Fibroblast of skin of right biceps (primary cell): ENCODE measurements at regions not wholly inside any gene's neighbourhood (a gene's known extent, or its start where the extent isn't known, plus 50 kb on each side); places are given as distances from the start of the nearest gene placed in this dataset.
A peak's percentile ranks its signal among the peaks of the same experiment; 100 is the strongest.
"Not testable (repeated sequence)": the region's sequence is repeated elsewhere in the genome, so short reads cannot be mapped to it uniquely, and the experiment has no call there.

Experiments used
- DNase-seq: peaks from one replicate; pipeline ENCODE4 v3.0.0-alpha.2; 2013

DNA sequence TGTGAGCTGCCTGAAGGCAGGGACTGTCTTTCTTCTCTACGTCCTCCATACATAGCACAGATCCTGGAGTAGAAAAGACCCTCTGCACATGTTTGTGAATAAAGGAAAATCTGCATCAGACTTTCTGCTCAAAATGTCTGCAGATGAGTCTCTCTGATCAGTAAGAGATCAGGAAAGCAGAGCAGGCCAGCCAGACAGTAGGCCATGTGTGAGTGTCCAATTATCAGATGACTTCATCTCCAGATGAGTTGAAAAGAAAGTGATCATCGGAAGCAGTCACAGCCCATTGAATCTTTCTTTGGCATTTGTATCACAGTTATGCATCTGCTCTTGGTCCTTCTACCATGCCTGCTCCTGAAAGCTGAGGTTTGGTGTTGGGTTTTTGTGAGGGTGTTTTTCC is 298.7 kb upstream of the NCAM1 start:
- no peak for DNase-seq

GRCh38 chr11:112663947-112664634 is 297.1 kb upstream of the NCAM1 start:
- DNase-seq: no peak

- no peak for DNase-seq
Observed at GRCh38 chr11:112665291-112665690, 295.9 kb upstream of the NCAM1 start.

DNA sequence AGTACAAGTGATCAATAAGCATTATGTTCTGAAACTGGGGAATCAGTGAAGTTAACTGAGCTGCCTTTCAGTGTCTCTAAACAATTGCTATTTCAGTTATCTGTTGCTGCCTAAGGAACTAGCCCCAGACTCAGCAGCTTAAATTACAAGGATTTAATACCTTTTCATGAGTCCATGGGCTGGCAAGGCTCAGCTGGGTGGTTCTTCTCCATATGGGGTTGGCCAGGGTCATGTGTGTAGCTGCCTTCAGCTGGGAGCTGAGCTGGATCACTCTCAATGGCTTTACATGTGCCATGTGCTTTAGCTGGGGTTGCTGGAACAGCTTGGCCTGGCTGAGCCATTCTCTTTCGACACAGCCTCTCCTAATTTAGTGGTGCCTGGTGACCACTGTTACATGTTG is 295.0 kb upstream of the NCAM1 start:
- no peak for DNase-seq

DNA sequence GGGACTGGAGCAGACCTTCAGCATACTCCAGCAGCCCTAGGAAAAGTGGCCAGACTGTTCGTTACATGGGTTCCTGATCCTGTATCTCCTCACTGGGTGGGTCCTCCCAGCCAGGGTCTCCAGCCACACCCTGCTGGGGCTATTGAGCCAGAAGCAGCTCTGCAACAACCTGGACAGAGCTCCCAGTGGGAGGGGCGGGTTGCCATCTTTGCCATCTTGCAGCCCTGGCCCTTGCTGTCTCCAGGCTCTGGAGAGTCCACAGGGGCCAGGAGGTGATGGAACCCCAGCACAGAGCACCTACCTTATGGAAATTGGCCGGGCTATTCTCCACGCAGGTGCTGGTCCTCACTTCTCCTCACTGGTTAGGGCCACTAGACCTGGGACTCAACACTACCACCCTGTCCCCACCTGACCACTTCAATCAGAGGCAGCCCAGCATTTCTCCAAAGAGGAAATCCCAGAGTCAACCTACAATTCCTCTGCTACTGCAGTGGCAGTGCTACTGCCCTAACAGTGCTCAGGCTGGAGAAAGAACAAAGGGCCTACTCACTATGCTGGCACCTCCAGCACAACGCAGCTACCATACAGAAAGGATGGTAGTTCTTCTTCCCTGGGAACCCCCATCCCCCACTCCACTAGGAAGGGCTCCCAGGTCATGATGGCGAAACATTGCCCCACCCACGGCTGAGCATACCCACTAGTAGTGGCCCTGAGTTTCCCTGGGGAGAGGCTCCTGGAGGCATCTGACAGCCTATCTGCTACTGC is 290.2 kb upstream of the NCAM1 start:
- no peak for DNase-seq

- DNase-seq: not testable (repeated sequence)
Observed at GRCh38 chr11:112673401-112673800, 287.8 kb upstream of the NCAM1 start.

DNA sequence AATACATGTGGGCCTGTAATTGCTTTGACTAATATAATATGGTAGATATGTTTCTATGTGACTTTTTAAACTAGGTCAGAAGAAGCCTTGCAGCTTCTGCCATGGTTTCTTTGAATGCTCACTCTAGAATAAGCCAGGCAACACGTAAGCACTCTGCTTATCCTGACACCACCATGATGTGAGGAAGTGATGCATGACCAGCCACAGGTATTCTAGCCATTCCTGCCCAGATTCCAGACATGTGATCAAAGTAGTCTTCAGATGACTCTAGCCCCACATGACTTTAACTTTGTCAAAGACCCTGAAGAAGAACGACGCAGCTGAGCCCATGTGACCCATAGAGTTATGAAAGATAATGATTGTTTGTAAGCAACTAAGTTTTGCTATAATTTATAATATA is 276.1 kb upstream of the NCAM1 start:
- DNase-seq: no peak

DNA sequence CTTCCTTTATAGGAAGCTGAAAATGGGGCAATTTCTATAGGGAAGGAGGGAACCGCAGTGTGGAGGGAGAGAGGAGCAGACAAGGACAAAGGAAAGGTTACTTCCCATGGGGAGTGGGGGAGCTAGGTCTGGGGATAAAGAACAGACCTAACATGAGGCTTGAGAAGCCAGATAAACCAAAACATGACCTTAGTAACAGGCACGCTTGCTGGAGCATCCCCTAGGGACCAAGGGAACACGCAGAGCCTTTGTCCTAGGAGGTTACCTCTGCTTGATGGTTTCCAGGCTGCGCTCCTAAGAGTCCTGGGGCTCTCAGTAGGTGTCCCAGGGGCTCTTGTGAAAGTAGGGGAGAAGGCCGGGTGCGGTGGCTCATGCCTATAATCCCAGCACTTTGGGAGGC is 271.4 kb upstream of the NCAM1 start:
- DNase-seq: no peak

DNA sequence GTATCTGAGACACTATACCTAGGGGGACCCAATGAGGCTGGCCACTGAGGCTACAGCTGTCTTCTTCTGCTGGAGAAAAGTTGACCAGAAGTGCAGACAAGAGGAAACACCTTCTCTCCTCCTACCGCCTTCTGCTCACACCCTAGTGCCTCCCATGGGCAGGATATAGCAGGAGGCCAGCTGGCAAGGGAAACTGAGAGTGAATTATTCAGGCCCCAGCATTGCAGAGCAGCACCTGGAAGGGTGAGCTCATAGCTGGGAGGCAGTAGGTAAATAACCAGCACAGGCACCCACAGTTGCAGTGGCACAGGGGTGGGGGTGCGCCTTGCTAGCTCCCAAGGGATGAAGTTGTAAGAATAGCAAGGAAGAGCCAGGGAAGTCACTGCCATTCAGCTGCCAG is 267.4 kb upstream of the NCAM1 start:
- no peak for DNase-seq

DNA sequence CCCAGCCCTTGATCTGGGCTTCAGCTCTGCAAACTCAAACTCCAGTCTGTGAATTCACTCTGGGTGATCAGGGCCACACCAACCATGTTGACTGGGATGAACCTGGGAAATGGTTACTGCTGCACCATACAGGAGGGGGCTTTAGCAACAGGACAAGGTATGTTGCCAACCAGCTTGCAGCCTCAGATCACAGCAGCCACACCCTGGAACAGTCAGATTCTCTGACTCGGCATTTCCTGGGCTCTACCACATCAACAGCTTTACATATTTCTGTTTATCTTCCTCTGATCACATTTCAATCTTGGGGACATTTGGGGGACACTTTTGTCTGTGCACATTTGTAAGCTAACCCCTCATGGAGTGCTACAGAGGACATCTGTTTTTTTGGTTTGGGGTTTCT is 267.0 kb upstream of the NCAM1 start:
- no peak for DNase-seq

- DNase-seq: peak; percentile 19
Observed at GRCh38 chr11:112694813-112695212, 266.4 kb upstream of the NCAM1 start.

- no peak for DNase-seq
Observed at GRCh38 chr11:112697391-112698178, 263.6 kb upstream of the NCAM1 start.

GRCh38 chr11:112705148-112705547 is 256.1 kb upstream of the NCAM1 start:
- DNase-seq: no peak

DNA sequence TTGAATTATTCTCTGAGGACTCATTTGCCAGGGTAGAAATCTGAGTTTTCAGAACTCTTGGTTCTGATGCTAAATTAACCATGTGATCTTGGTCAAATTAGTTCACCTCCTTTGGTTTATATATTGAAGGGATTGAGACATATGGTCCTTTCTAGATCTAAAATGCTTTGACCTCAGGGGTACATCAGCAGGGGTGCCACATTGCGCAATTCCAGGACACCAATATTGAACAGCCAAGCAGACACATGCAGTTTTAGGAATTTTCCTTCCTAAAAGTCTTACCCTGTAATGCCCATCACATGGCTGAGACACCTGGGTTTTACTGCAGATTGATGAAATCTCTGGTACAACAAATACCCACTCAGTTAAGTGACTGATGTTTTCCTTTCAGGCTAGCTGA is 254.4 kb upstream of the NCAM1 start:
- DNase-seq: no peak

DNA sequence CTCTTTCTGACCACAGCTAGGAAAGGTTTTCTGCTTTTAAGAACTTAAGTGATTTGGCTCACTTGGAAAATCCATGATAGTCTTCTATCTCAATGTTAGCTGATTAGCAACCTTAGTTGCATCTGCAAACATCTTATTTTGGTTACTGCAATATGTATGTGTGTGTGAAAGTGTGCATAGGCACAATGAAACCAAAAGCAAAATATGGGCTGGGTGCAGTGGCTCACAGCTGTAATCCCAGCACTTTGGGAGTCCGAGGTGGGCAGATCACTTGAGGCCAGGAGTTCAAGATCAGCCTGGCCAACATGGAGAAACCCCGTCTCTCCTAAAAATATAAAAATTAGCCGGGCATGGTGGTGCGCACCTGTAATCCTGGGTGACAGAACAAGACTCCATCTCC is 246.9 kb upstream of the NCAM1 start:
- not testable (repeated sequence) for DNase-seq

DNA sequence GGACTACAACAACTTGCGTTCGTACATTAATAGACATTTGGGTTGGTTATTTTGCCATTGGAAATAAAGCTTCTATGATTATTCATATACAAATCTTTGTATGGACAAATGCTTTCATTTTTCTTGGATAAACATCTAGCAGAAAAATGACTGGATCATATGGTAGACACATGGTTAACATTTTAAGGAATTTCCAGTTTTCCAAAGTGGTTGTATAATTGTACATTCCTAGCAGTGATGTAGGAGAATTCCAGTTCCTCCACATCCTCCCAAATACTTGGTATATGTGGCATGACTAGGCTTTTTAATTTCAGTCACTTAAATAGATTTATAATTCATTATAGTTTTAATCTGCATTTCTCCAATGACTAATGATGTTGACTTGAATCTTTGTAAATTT is 246.2 kb upstream of the NCAM1 start:
- DNase-seq: peak; percentile 31

DNA sequence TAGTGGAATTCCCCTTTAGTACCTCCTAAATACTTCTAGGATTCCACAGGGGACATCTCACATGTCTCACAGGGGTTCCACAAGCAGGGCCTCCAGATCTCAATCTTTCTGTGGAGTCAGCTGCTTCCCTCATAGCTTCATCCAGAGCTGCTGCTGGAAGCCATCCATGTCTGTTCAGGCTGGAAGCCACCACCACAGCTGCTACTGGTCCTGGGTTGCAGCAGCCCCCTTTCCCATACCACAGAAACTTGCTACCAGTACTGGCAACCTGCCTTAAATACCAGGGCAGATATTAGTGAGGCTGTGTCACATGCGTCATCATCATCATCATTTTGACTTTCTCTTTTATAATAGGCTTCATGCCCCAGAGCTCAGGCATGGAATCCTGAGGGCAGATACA is 242.7 kb upstream of the NCAM1 start:
- DNase-seq: peak; percentile 31

GRCh38 chr11:112719736-112720525 is 241.3 kb upstream of the NCAM1 start:
- no peak for DNase-seq

- DNase-seq: no peak
Observed at GRCh38 chr11:112722148-112722547, 239.1 kb upstream of the NCAM1 start.

DNA sequence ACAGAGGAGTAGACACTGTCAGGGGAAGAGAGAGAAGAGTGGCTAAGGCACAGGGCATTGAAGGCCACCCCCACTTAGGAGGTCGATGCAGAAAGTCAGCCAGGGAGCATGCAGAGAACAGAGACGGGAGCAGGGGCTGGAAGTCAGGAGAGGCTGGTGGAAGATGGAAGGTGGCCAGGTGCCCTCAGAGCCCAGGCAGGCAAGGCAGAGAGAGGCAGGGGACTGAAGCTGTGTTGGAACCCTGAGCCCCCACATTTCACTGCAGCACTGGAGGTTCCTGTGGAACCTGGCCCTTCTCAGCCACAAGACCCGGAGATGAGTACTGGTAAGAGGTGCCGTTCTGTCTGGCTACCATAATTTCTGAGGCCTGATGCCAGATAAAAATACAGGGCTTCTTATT is 238.3 kb upstream of the NCAM1 start:
- DNase-seq: no peak

DNA sequence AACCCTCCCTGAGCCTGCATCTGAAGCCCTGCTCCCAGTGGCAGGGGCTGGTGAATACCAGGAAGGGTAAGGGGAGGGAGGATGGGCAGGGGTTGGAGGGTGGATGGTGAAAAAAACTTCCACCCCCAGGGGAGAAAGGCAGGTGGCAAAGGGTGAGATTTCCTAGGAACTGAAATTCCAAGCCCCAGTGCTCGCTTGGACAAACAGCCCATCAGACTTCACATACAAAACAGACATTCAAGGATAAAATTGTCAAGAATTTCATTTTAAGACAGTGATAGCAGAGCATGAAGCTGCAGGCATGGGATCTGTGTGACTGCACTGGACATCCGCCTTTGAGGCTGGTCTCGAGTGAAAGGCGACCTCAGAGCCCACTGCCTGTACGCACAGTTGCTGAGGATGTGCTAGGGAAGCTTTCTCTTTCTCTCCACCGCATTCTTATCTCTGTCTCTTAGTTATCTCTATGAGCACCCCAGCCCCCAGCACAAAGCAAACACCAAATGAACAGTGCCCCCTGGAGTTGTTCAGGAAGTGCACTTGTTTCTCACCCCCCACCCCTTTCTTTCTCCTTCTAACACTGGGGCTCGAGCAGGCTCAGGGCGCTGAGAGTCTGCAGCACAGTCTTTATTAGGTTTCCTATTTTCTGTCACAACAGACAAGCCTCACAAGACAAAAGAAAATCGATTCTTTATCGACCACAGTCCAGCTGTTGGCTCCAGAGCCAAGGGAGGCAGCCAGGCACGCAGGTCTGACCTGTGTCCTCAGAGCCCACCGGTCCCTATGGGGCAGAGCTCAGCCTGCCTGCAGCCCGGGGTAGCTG is 237.3 kb upstream of the NCAM1 start:
- DNase-seq: no peak

GRCh38 chr11:112724496-112724790 is 236.8 kb upstream of the NCAM1 start:
- DNase-seq: no peak
